PC-3 (cell line): ENCODE measurements at regions not wholly inside any gene's neighbourhood (a gene's known extent, or its start where the extent isn't known, plus 50 kb on each side); places are given as distances from the start of the nearest gene placed in this dataset.

Experiments
- CTCF ChIP-seq: fragments of 300-600 bp; sonication (generic); conservative IDR thresholded peaks from 2 replicates; pipeline ENCODE4 v1.5.1; 2017; ENCODE audit warnings: antibody characterized with exemption, low read depth, mild to moderate bottlenecking, low read length
- EZH2phosphoT487 ChIP-seq: fragments of 300-600 bp; sonication (generic); IDR thresholded peaks from 2 replicates; pipeline ENCODE4 v1.6.1; 2018; ENCODE audit warnings: mild to moderate bottlenecking, antibody characterized with exemption, low read length, borderline replicate concordance

DNA sequence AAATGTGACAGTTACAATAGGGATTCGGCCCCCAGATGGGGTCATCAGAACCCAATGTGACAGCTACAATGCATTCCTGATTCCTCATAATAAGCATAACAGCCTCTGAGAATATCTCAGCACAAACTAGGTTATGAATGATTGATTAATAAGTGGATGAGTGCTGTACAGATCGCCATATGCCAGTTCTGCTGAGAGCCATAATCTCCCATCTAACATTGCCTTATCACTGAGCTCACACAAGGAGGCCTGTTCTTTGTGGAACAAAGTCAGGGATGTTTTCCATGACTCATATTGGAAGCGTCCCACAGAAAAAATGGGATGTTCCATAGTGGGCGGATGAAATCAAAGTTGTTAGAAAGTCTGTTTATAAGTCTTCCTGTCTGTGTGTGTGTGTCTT is 89.6 kb downstream of the KIF4B start:
- TF ChIP-seq CTCF: no peak
- TF ChIP-seq EZH2phosphoT487: no peak
